AG09309 (cell line): ENCODE measurements at regions not wholly inside any gene's neighbourhood (a gene's known extent, or its start where the extent isn't known, plus 50 kb on each side); places are given as distances from the start of the nearest gene placed in this dataset.

Source experiments
- DNase-seq: peaks from one replicate; pipeline ENCODE4 v3.0.0-alpha.2; 2010; ENCODE audit warnings: low read depth
- H3K4me3 ChIP-seq: 2 replicates; pipeline ENCODE4 v1.5.1; 2011; ENCODE audit warnings: mild to moderate bottlenecking, low read depth, low read length, moderate library complexity; ENCODE audit not compliant: control insufficient read depth
- TF ChIP-seq, protein P1 (sequence below): IDR thresholded peaks from 2 replicates; pipeline ENCODE4 v1.5.1; 2011; ENCODE audit warnings: mild to moderate bottlenecking, low read depth, low read length, inconsistent platforms; ENCODE audit not compliant: insufficient read depth, control insufficient read depth; ENCODE audit errors: missing control alignments

- TF ChIP-seq, protein P1, sequence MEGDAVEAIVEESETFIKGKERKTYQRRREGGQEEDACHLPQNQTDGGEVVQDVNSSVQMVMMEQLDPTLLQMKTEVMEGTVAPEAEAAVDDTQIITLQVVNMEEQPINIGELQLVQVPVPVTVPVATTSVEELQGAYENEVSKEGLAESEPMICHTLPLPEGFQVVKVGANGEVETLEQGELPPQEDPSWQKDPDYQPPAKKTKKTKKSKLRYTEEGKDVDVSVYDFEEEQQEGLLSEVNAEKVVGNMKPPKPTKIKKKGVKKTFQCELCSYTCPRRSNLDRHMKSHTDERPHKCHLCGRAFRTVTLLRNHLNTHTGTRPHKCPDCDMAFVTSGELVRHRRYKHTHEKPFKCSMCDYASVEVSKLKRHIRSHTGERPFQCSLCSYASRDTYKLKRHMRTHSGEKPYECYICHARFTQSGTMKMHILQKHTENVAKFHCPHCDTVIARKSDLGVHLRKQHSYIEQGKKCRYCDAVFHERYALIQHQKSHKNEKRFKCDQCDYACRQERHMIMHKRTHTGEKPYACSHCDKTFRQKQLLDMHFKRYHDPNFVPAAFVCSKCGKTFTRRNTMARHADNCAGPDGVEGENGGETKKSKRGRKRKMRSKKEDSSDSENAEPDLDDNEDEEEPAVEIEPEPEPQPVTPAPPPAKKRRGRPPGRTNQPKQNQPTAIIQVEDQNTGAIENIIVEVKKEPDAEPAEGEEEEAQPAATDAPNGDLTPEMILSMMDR: no peak
- no peak for DNase-seq
- H3K4me3 ChIP-seq: no peak overlapping the region
Measured at GRCh38 chr6:40340957-40341356, 246.2 kb downstream of the LRFN2 start.

GRCh38 chr6:40340196-40340595 lies 247.0 kb downstream of the LRFN2 start:
- no peak for DNase-seq
- no peak overlapping the region for H3K4me3 ChIP-seq
- TF ChIP-seq, protein P1: no peak

DNA sequence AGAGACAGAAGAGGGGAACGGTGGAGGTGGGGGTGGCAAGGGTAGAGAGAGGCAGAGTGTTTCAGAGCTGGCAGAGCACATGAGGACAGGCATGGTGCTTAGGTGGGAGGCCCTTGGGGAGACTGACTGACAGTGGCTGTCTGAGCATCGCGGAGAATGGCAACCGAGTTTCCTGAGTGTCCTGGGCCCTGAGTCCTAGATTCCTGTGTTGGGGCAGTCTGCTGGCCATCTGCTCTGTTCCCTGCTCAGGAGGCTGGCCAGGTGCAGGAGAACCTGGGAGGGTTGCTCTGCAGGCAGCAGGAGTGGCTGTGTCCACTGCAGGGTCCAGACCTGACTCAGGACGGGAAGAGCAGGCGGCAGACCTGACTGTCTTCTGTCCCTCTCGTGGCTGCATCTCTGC lies 248.9 kb downstream of the LRFN2 start:
- TF ChIP-seq, protein P1: no peak
- no peak overlapping the region for H3K4me3 ChIP-seq
- DNase-seq: no peak

DNA sequence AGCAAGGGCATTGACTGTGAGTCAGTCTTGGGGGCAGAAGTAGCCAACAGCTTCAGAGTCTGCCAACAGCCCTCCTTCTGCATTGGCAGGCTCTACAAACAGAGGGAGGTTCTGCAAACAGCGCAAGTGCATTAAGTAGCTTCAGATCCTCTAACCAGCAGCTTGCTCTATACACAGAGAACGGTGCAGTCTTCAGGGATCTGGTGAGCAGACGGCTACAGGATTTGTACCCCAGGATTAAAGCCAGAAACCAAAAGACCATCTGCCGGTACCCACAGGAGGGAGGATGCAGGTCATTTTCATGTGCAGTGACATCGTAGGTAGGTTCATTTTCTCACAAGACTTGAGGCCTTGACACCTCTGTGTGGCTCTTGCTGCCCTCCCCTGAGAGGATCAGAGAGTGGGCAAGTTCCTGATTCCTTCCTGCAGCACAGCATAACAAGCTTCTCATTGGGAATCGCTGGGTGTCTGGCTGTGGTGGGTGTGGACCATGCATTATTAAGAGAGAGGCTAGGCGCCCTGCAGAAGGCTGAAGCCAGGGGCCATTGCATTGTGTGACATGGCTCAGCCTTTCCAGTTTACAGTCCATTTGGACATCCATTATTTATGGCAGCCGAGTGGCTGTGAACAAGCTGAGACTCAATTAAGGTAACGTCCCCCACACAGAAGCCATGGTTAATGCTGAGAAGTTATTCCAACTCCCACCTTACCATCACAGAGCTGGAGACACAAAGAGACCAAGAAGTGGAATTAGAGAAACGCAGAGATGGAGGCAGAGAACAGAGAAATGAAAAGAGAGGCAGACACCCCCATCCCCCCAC lies 250.0 kb downstream of the LRFN2 start:
- H3K4me3 ChIP-seq: no peak overlapping the region
- DNase-seq: no peak
- TF ChIP-seq, protein P1: no peak

- TF ChIP-seq, protein P1: no peak
- H3K4me3 ChIP-seq: no peak overlapping the region
- no peak for DNase-seq
Measured at GRCh38 chr6:40336296-40336695, 250.9 kb downstream of the LRFN2 start.

DNA sequence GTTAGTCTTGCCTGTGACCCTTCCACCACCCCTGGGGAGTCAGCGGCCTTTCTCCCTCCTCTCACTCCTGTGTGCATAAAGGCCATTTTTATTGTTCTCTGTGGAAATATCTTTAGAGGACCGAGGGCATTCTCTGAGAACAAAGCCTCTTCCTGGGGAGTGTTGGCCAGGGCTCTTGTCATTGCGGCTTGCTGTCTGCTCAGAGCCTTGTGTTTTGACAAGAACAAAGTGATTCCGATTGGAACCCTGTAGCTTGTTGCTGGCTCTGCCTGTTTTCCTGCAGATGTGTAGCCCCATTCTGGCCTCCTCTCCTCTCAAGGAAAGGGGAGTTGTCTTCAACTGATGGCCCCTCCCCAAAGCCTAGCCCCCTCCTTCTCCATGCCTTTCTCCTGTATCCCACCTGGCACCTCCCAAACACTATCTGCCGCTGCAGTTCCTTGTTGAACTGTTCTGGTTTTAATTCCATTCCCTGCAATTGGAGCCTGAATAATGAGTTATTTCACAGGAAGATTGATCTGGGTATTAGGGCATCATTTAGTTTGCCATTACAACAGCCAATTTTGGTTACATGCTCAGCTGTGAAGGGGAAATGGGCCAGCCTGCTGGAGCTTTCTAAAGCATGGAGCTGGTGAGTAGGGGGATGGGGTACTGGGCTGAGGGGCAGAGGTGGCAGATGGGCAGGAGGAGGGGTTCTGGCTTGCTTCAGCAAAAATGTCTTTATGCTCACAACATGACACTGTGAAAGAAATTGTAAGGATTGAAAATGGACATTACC lies 252.5 kb downstream of the LRFN2 start:
- TF ChIP-seq, protein P1: no peak
- DNase-seq: no peak
- no peak overlapping the region for H3K4me3 ChIP-seq
